HFFc6 (cell line): ENCODE measurements at regions not wholly inside any gene's neighbourhood (a gene's known extent, or its start where the extent isn't known, plus 50 kb on each side); places are given as distances from the start of the nearest gene placed in this dataset.
"Not testable (repeated sequence)": the region's sequence is repeated elsewhere in the genome, so short reads cannot be mapped to it uniquely, and the experiment has no call there.

Experiments used
- DNase-seq: peaks from one replicate; pipeline ENCODE4 v3.0.0-alpha.2; 2018
- H3K27ac Mint-ChIP-seq: 2 replicates; pipeline ENCODE4 v1.8.0; 2020; ENCODE audit warnings: mild to moderate bottlenecking, mixed read lengths
- H3K27me3 Mint-ChIP-seq: 2 replicates; pipeline ENCODE4 v1.8.0; 2021; ENCODE audit warnings: mild to moderate bottlenecking, moderate library complexity, mixed read lengths; ENCODE audit not compliant: insufficient read depth
- H3K36me3 Mint-ChIP-seq: 2 replicates; pipeline ENCODE4 v1.8.0; 2021; ENCODE audit warnings: low read depth, mixed read lengths
- H3K4me1 Mint-ChIP-seq: 2 replicates; pipeline ENCODE4 v1.8.0; 2020; ENCODE audit warnings: low read depth, mixed read lengths
- H3K4me3 Mint-ChIP-seq: 2 replicates; pipeline ENCODE4 v1.8.0; 2020; ENCODE audit warnings: mild to moderate bottlenecking, moderate library complexity, mixed read lengths
- H3K9me3 Mint-ChIP-seq: 2 replicates; pipeline ENCODE4 v1.8.0; 2020; ENCODE audit warnings: mild to moderate bottlenecking, mixed read lengths
- TF ChIP-seq, protein P1 (sequence below): fragments of 200-600 bp; sonication (generic); IDR thresholded peaks from 2 replicates; pipeline ENCODE4 v1.5.0; 2021; ENCODE audit warnings: antibody characterized with exemption, mild to moderate bottlenecking

DNA sequence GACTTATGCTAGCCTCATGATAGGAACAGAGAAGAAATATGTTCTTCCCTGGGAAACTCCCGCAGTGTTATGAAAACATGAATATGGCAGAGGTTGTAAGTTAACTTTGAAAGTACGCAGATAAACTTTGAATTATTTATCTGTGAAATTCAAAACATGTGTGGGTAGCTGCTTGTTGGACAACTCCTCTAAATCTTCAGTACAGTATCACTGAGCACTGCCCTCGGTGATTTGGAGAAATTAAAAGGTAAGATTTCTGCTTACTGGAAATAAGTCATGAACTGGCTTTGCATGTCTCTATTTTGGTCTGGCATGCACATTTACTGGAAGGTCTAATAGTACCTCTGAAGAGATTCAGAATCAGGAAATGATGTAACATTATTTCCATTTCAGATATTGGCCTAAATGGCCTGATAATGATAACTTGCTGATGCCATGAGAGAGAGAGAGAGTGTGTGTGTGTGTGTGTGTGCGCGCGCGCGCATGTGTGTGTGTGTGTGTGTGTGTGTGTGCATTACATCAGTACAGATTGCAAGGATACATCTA lies 1441.9 kb upstream of the FLRT2 start:
- DNase-seq: no peak
- no peaks in the 10 kb centered on the region for H3K36me3 Mint-ChIP-seq
- H3K9me3 Mint-ChIP-seq: peaks cover 19% of the 10 kb centered on the region
- H3K4me3 Mint-ChIP-seq: no peak overlapping the region
- TF ChIP-seq, protein P1, sequence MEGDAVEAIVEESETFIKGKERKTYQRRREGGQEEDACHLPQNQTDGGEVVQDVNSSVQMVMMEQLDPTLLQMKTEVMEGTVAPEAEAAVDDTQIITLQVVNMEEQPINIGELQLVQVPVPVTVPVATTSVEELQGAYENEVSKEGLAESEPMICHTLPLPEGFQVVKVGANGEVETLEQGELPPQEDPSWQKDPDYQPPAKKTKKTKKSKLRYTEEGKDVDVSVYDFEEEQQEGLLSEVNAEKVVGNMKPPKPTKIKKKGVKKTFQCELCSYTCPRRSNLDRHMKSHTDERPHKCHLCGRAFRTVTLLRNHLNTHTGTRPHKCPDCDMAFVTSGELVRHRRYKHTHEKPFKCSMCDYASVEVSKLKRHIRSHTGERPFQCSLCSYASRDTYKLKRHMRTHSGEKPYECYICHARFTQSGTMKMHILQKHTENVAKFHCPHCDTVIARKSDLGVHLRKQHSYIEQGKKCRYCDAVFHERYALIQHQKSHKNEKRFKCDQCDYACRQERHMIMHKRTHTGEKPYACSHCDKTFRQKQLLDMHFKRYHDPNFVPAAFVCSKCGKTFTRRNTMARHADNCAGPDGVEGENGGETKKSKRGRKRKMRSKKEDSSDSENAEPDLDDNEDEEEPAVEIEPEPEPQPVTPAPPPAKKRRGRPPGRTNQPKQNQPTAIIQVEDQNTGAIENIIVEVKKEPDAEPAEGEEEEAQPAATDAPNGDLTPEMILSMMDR: no peak
- H3K27me3 Mint-ChIP-seq: no peaks in the 10 kb centered on the region
- no peaks in the 10 kb centered on the region for H3K4me1 Mint-ChIP-seq
- no peak overlapping the region for H3K27ac Mint-ChIP-seq

DNA sequence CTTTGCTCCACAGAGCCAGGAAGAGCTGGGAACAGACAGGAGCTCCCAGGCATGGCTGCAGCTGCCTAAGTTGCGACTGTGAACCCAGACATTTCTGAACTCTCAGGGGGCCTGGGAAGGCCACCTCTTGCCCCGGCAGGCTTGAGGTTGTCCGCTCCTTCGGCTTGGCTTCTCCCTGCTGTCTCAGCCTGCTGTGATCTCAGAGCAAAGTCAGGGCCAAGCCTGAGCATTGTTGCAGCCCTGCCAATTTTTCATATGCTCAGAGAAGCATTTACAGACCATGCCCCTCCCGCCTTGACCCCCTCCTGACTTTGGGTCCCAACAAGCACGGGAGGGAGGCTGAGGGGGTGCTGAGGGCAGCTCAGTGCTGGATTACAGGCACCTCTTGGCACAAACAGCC lies 1439.1 kb upstream of the FLRT2 start:
- Mint-ChIP-seq H3K27ac (no peak overlapping the region), H3K9me3 (peaks cover 32% of the 10 kb centered on the region), H3K36me3 (no peaks in the 10 kb centered on the region), H3K4me1 (no peaks in the 10 kb centered on the region), H3K4me3 (no peak overlapping the region), H3K27me3 (no peaks in the 10 kb centered on the region)
- TF ChIP-seq, protein P1: no peak
- DNase-seq: no peak

DNA sequence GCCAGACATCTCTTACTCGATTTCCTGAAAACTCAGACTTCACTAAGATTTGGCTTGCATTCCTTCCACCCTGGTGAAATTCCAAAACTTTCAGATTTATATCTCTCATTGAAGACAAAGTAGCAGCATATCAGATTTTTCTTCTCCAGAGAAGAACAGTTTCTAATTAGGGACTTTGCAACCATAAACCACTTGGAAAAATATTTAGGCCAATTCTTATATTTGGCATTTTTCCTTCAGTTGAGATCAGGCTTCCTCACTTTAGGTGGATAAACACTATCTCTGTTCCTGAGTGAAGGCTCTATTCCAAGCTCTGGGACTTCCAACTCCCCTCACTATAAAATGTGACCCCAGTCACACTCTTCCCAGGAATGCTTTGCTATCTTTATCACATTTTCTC lies 1434.3 kb upstream of the FLRT2 start:
- Mint-ChIP-seq H3K4me1 (no peaks in the 10 kb centered on the region), H3K9me3 (peaks cover 39% of the 10 kb centered on the region), H3K27me3 (no peaks in the 10 kb centered on the region), H3K4me3 (no peak overlapping the region), H3K36me3 (no peaks in the 10 kb centered on the region; the same call in 1 of the 2 replicates), H3K27ac (no peak overlapping the region)
- TF ChIP-seq, protein P1: no peak
- no peak for DNase-seq

DNA sequence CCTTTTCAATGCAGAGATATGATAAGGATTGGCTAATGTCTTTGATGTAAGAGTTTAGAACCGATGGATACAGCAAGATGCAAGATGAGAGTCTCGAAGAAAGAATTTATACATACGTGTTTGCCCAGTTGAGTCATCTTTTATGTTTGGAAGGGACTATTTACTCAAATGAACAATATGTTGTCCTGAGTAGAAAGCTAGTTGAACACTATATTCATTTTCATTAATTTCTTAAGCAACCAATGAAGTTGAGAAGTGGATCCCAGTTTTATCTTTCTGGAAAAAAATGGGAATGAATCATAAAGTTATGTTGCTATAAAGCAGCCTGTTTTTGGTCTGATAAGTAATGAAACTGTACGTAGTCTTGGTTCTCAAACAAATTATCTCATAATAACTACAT lies 1431.7 kb upstream of the FLRT2 start:
- TF ChIP-seq, protein P1: no peak
- DNase-seq: no peak
- H3K4me3 Mint-ChIP-seq: no peak overlapping the region
- peaks cover 5% of the 10 kb centered on the region for H3K36me3 Mint-ChIP-seq
- H3K27me3 Mint-ChIP-seq: no peaks in the 10 kb centered on the region
- peaks cover 50% of the 10 kb centered on the region for H3K9me3 Mint-ChIP-seq
- H3K27ac Mint-ChIP-seq: no peak overlapping the region
- H3K4me1 Mint-ChIP-seq: no peaks in the 10 kb centered on the region

DNA sequence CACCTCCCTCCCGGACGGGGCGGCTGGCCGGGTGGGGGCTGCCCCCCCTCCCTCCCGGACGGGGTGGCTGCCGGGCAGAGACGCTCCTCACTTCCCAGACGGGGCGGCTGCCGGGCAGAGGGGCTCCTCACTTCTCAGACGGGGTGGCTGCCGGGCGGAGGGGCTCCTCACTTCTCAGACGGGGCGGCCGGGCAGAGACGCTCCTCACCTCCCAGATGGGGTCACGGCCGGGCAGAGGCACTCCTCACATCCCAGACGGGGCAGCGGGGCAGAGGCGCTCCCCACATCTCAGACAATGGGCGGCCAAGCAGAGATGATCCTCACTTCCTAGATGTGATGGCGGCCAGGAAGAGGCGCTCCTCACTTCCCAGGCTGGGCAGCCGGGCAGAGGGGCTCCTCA lies 1430.4 kb upstream of the FLRT2 start:
- not testable (repeated sequence) for H3K27me3 Mint-ChIP-seq, H3K4me3 Mint-ChIP-seq, H3K27ac Mint-ChIP-seq, DNase-seq, H3K4me1 Mint-ChIP-seq, H3K36me3 Mint-ChIP-seq
- H3K9me3 Mint-ChIP-seq: peaks cover 48% of the 10 kb centered on the region

DNA sequence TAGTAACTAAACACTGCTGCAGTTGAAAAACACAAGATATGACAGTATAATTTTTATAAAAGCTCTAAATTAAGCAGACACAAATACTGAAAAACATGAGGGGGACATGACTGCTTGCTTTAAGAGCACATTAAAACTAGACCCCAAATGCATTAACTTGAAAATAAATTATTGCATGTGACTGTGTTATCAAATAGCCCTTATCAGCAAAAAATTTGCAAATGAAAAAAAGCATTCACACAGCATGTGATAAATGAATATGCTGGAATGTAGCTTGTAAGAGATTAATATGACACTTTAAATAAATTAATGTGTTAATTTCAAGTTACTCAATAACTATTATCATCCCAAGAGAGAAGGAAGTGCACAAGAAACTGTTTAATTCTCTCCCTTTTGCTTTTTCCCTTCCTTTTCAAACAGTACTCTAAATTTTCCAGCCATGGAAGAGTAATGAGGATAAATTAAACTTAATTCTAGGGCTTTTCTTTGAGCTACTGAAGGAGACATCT lies 1422.1 kb upstream of the FLRT2 start:
- no peak for DNase-seq
- H3K27me3 Mint-ChIP-seq: no peaks in the 10 kb centered on the region; the same call in 1 of the 2 replicates
- H3K4me1 Mint-ChIP-seq: no peaks in the 10 kb centered on the region
- no peak overlapping the region for H3K27ac Mint-ChIP-seq
- no peak overlapping the region for H3K4me3 Mint-ChIP-seq
- peaks cover 28% of the 10 kb centered on the region for H3K9me3 Mint-ChIP-seq
- TF ChIP-seq, protein P1: no peak
- H3K36me3 Mint-ChIP-seq: no peaks in the 10 kb centered on the region; the same call in 1 of the 2 replicates
